GM23338 (cell line): ENCODE measurements at regions not wholly inside any gene's neighbourhood (a gene's known extent, or its start where the extent isn't known, plus 50 kb on each side); places are given as distances from the start of the nearest gene placed in this dataset.

Experiments
- ATAC-seq: fragments of 200-7000 bp; cut with Tn5 transposase; 3 replicates; pipeline ENCODE4 v1.9.1; 2020
- DNase-seq: peaks from one replicate; pipeline ENCODE4 v3.0.0-alpha.2; 2015; ENCODE audit warnings: low spot score
- H2AFZ ChIP-seq: fragments of 200-600 bp; sonication (generic); 2 replicates; pipeline ENCODE4 v1.8.0; 2016; ENCODE audit warnings: antibody characterized with exemption, mild to moderate bottlenecking, moderate library complexity
- H3F3A ChIP-seq: fragments of 200-600 bp; sonication (generic); replicated peaks from 2 replicates; pipeline ENCODE4 v1.8.0; 2017; ENCODE audit warnings: antibody characterized with exemption, mixed run types, low read depth
- H3K27ac ChIP-seq: fragments of 200-600 bp; sonication (generic); 2 replicates; pipeline ENCODE4 v1.6.1; 2016; ENCODE audit warnings: low read depth
- H3K27me3 ChIP-seq: fragments of 200-600 bp; sonication (generic); 2 replicates; pipeline ENCODE4 v1.8.0; 2016; ENCODE audit warnings: mild to moderate bottlenecking, mixed run types, moderate library complexity; ENCODE audit not compliant: insufficient read depth
- H3K36me3 ChIP-seq: fragments of 200-600 bp; sonication (generic); 2 replicates; pipeline ENCODE4 v1.8.0; 2016; ENCODE audit warnings: mild to moderate bottlenecking; ENCODE audit not compliant: insufficient read depth
- H3K4me1 ChIP-seq: fragments of 200-600 bp; sonication (generic); 2 replicates; pipeline ENCODE4 v1.8.0; 2016; ENCODE audit warnings: mild to moderate bottlenecking, moderate library complexity; ENCODE audit not compliant: insufficient read depth
- H3K4me2 ChIP-seq: fragments of 200-600 bp; sonication (generic); 2 replicates; pipeline ENCODE4 v1.7.1; 2017; ENCODE audit warnings: mixed run types
- H3K4me3 ChIP-seq: fragments of 200-600 bp; sonication (generic); 2 replicates; pipeline ENCODE4 v1.6.1; 2016; ENCODE audit warnings: mixed run types
- H3K79me2 ChIP-seq: fragments of 200-600 bp; sonication (generic); replicated peaks from 2 replicates; pipeline ENCODE4 v1.8.0; 2017; ENCODE audit warnings: mild to moderate bottlenecking; ENCODE audit not compliant: insufficient read depth
- H3K9me2 ChIP-seq: fragments of 200-600 bp; sonication (generic); 2 replicates; pipeline ENCODE4 v1.8.0; 2017; ENCODE audit not compliant: insufficient read depth
- H4K20me1 ChIP-seq: fragments of 200-600 bp; sonication (generic); replicated peaks from 2 replicates; pipeline ENCODE4 v1.8.0; 2017; ENCODE audit warnings: mild to moderate bottlenecking; ENCODE audit not compliant: insufficient read depth
- H3K27ac Mint-ChIP-seq: 2 replicates; pipeline ENCODE4 v1.8.0; 2020; ENCODE audit warnings: inconsistent platforms, mild to moderate bottlenecking, moderate library complexity, mixed read lengths
- H3K27me3 Mint-ChIP-seq: 3 replicates; pipeline ENCODE4 v1.8.0; 2022; ENCODE audit warnings: low read depth, mild to moderate bottlenecking, moderate library complexity, mixed read lengths, inconsistent platforms; ENCODE audit not compliant: insufficient read depth, poor library complexity
- H3K36me3 Mint-ChIP-seq: 3 replicates; pipeline ENCODE4 v1.8.0; 2021; ENCODE audit warnings: low read depth, mild to moderate bottlenecking, inconsistent platforms, moderate library complexity, mixed read lengths
- H3K4me1 Mint-ChIP-seq: 3 replicates; pipeline ENCODE4 v1.8.0; 2020; ENCODE audit warnings: mild to moderate bottlenecking, inconsistent platforms, mixed read lengths
- H3K4me3 Mint-ChIP-seq: 3 replicates; pipeline ENCODE4 v1.8.0; 2021; ENCODE audit warnings: moderate library complexity, mild to moderate bottlenecking, inconsistent platforms, mixed read lengths
- H3K9me3 Mint-ChIP-seq: 3 replicates; pipeline ENCODE4 v1.8.0; 2020; ENCODE audit warnings: moderate library complexity, mild to moderate bottlenecking, inconsistent platforms, mixed read lengths
- CREB1 ChIP-seq: fragments of 250-450 bp; sonication (Bioruptor Pico); IDR thresholded peaks from 2 replicates; pipeline ENCODE4 v1.5.0; 2020; ENCODE audit warnings: low read depth, mild to moderate bottlenecking, moderate library complexity
- CTCF ChIP-seq, 2 experiments: fragments of 200-600 bp in 1 of 2; sonication (generic) in 1 of 2; conservative IDR thresholded peaks; 2 replicates each; pipeline versions ENCODE4 v1.5.1 to v1.6.1; 2016 to 2017; ENCODE audit warnings: antibody characterized with exemption in 2 of 2, low read depth in 2 of 2, mild to moderate bottlenecking in 2 of 2, moderate library complexity in 1 of 2
- EZH2 ChIP-seq: fragments of 200-600 bp; sonication (generic); IDR thresholded peaks from one replicate; pipeline ENCODE4 v1.8.0; 2017; ENCODE audit warnings: antibody characterized with exemption, mild to moderate bottlenecking, low read depth; ENCODE audit not compliant: unreplicated experiment
- EZH2phosphoT487 ChIP-seq: fragments of 200-600 bp; sonication (generic); IDR thresholded peaks from one replicate; pipeline ENCODE4 v1.8.1; 2018; ENCODE audit warnings: antibody characterized with exemption; ENCODE audit not compliant: unreplicated experiment
- JUNB ChIP-seq: IDR thresholded peaks from one replicate; pipeline ENCODE4 v1.6.1; 2016; ENCODE audit warnings: antibody characterized with exemption; ENCODE audit not compliant: unreplicated experiment
- NANOG ChIP-seq: IDR thresholded peaks from 2 replicates; pipeline ENCODE4 v1.6.1; 2016; ENCODE audit warnings: antibody characterized with exemption, borderline replicate concordance
- POLR2AphosphoS5 ChIP-seq: IDR thresholded peaks from 2 replicates; pipeline ENCODE4 v1.6.1; 2016; ENCODE audit warnings: antibody characterized with exemption, low read depth
- STAT1 ChIP-seq: IDR thresholded peaks from one replicate; pipeline ENCODE4 v1.6.1; 2016; ENCODE audit warnings: antibody characterized with exemption; ENCODE audit not compliant: unreplicated experiment
- ZNF114 ChIP-seq: fragments of 250-450 bp; sonication (Bioruptor Pico); IDR thresholded peaks from 2 replicates; pipeline ENCODE4 v1.5.0; 2020; ENCODE audit warnings: mild to moderate bottlenecking, moderate library complexity
- ZNF331 ChIP-seq: fragments of 250-450 bp; sonication (Bioruptor Pico); IDR thresholded peaks from 2 replicates; pipeline ENCODE4 v1.5.0; 2020; ENCODE audit warnings: low read depth, mild to moderate bottlenecking, moderate library complexity
- ZNF462 ChIP-seq: fragments of 250-450 bp; sonication (Bioruptor Pico); IDR thresholded peaks from 2 replicates; pipeline ENCODE4 v1.5.0; 2020; ENCODE audit warnings: mild to moderate bottlenecking, moderate library complexity

GRCh38 chr6:84979541-84979940 lies 215.1 kb upstream of the TBX18 start:
- H3K79me2 ChIP-seq: no peaks in the 10 kb centered on the region
- no peak overlapping the region for H2AFZ ChIP-seq
- Mint-ChIP-seq H3K4me3 (no peak overlapping the region), H3K4me1 (peaks cover 19% of the 10 kb centered on the region), H3K27me3 (peaks cover 2% of the 10 kb centered on the region), H3K36me3 (peaks cover 5% of the 10 kb centered on the region; the same call in 2 of the 3 replicates), H3K27ac (no peak overlapping the region), H3K9me3 (peaks cover 4% of the 10 kb centered on the region; the same call in 1 of the 3 replicates)
- H3K36me3 ChIP-seq: no peaks in the 10 kb centered on the region
- no peaks in the 10 kb centered on the region for H4K20me1 ChIP-seq
- TF ChIP-seq ZNF331 (CRISPR knock-in tag): no peak
- no peak for TF ChIP-seq POLR2AphosphoS5
- no peak for TF ChIP-seq CREB1 (CRISPR knock-in tag)
- TF ChIP-seq EZH2: no peak
- no peak for TF ChIP-seq NANOG
- TF ChIP-seq STAT1: no peak
- TF ChIP-seq CTCF (conservative IDR thresholded peaks at IDR 0.05; ENCODE audit: low read depth in 2 of 2): no peak
- TF ChIP-seq ZNF462 (CRISPR knock-in tag): no peak
- TF ChIP-seq ZNF114: no peak
- TF ChIP-seq EZH2phosphoT487: no peak
- TF ChIP-seq JUNB: no peak
- no peak for ATAC-seq
- H3K4me2 ChIP-seq: no peak overlapping the region
- peaks cover 8% of the 10 kb centered on the region; the same call in 1 of the 2 replicates for H3K4me1 ChIP-seq
- no peaks in the 10 kb centered on the region for H3K27me3 ChIP-seq
- no peak for DNase-seq
- no peaks in the 10 kb centered on the region for H3F3A ChIP-seq
- H3K9me2 ChIP-seq: 0 out of 2 replicates have a peak, but pooled peaks cover 14% of the 10 kb centered on the region
- no peak overlapping the region for H3K4me3 ChIP-seq
- H3K27ac ChIP-seq: no peak overlapping the region
